ENCODE measurements at regions not wholly inside any gene's neighbourhood (a gene's known extent, or its start where the extent isn't known, plus 50 kb on each side); places are given as distances from the start of the nearest gene placed in this dataset.
"Not testable (repeated sequence)": the region's sequence is repeated elsewhere in the genome, so short reads cannot be mapped to it uniquely, and the experiment has no call there.

- no peak for DNase-seq (ENCODE audit: low read depth)
Measured at GRCh38 chr5:113652161-113652560, 138.7 kb downstream of the YTHDC2 start.

GRCh38 chr5:113654828-113655227 is 141.3 kb downstream of the YTHDC2 start:
- no peak for DNase-seq (ENCODE audit: low read depth)

GRCh38 chr5:113660206-113660605 is 146.7 kb downstream of the YTHDC2 start:
- no peak for DNase-seq (ENCODE audit: low read depth)

DNA sequence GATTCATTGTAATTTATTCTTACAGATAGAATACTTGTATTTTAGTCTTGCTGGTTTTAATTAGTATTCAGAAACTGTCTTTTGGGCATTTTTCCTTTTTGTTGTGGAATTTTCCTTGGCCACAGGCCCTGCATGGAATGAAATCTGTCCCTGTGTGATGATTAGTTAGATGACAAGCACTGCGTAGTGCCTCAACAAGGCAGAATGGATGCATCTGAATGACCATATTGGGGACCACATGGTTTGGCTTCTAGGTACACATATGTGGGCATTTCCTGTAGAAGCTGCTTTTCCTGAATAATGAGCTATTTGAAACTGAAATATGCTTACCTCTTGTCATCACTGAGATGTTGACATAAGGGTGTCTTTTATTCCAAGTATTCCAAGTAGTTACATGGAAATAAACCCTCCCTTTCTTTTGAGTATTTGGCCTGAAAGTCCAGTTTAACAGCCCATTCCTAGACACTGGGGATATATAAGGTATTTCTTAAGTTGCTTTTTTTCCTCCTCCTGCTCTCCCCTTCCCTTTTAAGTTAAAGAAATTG is 147.3 kb downstream of the YTHDC2 start:
- no peak for DNase-seq (ENCODE audit: low read depth)

DNA sequence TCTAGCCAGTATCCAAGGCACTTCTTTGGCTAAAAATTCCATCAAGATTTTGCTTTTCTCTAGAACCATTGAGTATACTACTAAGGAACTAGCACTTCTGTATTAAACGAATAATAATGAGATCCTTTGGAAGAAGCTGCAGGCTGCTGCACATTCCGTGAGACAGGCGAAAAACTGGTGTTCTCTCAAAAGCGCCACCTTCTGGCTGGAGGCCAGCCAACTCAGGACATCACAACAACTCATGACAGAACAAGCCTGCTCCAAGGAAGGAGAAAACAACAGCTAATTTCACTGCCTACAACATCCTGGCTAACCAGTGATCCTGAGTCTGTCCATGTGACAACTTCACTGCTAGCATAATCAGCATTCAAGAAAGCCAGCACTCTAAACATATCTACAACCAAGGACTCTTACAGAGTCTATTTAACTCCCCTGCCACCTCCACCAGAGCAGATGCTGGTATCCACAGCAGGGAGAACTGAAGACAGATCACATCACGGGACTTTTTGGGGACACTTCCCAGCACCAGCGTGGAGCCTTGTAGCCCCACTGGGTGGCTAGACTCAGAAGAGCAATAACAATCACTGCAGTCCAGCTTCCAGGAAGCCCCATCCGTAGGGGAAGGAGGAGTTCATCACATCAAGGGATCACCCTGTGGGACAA is 150.5 kb downstream of the YTHDC2 start:
- no peak for DNase-seq (ENCODE audit: low read depth)

- no peak for DNase-seq (ENCODE audit: low read depth)
Measured at GRCh38 chr5:113673041-113673440, 159.5 kb downstream of the YTHDC2 start.

GRCh38 chr5:113675166-113675565 is 161.7 kb downstream of the YTHDC2 start:
- DNase-seq (ENCODE audit: low read depth), result no peak

DNA sequence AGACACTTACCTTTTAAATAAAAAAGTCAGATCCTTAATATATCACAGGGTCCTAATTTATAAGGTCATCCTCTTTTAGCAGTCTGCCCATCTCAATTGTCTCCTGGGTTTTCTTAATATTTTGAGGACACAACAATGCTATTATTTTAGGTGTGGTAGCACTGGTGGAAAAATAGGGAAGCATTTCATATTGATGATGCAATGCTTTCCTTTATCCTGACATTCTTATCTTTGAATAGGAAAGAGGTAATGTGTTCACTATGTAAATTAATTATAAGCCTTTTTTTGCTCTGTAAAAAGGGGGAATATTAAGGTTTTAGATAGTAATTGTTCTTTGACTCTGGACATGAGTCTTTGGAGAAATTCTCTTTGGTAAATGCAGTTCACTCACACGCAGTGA is 164.7 kb downstream of the YTHDC2 start:
- DNase-seq (ENCODE audit: low read depth), result no peak

DNA sequence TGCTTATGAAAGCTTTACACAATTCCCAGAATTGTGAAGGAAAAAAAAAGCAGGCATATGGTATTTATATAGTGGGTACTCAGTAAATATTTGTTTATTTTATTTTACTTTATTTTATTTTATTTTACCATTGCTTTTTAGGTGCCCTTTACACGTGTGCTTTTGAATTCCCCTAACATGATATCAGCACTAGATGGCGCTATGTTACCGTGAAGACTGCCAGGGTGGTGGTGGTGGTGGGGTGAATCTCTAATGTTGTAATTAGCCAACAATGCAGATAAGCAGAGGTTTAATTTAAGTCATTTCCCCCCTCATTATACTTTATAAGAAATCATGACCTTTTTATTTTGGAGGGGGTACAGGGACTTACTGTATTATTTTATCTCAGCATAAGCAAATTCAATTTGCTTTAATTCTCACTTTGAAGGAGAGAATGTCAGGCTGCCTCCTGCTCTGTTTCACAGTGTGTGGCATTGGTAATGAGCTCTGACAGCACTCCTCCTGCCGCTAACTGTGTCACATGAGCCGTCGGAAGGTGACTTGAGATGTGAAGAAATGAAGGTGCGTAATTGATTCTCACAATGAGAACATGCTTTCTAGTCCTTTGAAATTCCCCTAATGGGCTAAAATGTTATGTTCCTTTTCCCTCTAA is 165.6 kb downstream of the YTHDC2 start:
- peak; percentile 31 for DNase-seq (ENCODE audit: low read depth)

DNA sequence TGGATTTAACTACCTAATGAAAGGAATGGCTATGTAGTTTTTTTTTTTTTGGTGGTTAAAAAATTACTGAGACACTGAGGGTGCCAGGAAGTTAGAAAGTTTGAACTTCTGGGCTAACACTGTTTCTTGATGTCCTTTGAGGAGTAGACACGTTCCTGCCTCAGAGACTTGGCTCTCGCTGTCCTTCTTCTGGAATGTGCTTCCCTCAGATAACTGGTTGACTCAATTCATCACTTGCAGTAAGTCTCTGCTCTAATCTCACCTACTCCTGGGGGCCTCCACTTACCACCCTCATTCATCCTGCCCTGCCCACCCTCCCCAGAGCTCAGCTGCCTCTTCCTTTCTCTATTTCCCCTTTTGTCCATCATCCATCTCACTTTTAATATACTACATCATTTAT is 167.0 kb downstream of the YTHDC2 start:
- no peak for DNase-seq (ENCODE audit: low read depth)

DNA sequence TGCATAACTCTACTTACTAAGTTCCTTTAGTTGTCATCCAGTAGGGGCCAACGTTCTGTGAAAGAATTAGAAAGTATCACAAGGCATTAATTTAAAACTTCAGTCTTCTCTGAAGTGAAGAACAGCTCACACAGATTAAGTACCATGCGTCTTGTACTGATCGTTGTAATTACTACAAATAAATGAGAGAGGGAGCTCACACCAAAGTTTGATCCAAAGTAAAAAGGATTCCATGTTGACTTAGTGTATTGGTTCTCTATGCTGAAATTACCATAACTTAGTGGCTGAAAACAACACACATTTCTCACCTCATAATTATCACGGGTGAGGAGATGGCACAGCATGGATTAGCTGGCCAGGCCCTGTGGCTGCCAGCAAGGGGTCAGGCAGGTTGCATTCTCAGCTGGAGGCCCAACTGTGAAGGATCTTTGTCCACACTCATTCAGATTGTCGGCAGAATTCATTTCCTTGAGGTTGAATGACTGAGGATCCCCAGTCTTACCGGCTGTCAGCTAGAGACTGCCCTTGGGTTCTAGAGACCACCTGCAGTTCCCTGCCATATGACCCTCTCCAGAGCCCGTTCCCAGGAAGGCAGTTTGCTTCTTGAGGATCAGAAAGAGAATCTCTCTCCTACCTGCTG is 169.1 kb downstream of the YTHDC2 start:
- no peak for DNase-seq (ENCODE audit: low read depth)

DNA sequence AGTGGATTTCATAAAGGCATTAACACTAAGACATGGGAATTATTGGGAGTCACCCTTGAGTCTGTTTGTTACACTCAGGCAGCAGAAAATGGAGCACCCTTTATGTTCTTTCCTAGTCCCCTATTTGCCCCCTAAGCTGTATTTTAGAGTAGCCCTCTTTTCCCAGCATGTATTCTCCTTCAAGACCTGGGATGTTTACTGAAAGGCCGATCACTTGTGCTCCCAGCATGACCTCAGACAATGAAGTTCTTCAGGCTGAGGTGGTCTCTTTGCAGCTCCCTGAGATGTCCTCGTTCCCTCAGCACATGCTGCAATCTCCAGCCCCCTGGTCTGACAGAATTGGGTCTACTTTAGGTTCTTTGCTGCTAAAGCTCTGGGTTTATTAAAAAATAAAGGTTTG is 169.7 kb downstream of the YTHDC2 start:
- no peak for DNase-seq (ENCODE audit: low read depth)

GRCh38 chr5:113686599-113686998 is 173.1 kb downstream of the YTHDC2 start:
- DNase-seq (ENCODE audit: low read depth), result no peak

- no peak for DNase-seq (ENCODE audit: low read depth)
Measured at GRCh38 chr5:113689647-113690046, 176.2 kb downstream of the YTHDC2 start.

- DNase-seq (ENCODE audit: low read depth), result no peak
Measured at GRCh38 chr5:113692466-113692865, 179.0 kb downstream of the YTHDC2 start.

DNA sequence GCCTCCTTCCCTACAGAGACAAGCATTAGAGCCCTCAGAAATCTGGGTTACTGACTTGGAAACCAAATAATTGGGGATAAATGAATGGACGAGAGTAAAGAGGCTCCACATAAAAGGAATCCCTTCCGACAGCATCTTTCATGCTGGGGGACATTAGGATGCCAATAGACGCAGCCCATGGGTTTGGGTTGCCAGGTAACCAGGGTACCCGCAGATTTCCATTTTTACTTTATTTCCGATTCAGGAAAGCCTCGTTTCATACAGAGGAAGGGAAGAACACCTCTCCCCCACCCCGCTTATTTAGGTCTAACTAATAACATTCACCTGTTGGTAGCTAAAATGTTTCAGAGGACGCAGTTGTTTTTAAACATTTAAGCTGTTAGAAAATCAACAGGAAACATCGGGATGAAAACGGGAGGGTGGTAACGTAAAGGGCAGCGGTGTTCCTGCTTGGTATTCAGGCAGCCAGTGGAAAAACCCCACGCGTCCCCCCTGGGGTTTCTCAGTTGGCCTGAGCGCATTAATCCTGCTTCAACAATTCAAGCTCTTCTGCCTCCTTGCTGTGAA is 179.5 kb downstream of the YTHDC2 start:
- DNase-seq (ENCODE audit: low read depth), result no peak

- DNase-seq (ENCODE audit: low read depth), result no peak
Measured at GRCh38 chr5:113693701-113694100, 180.2 kb downstream of the YTHDC2 start.

GRCh38 chr5:113694576-113694975 is 181.1 kb downstream of the YTHDC2 start:
- no peak for DNase-seq (ENCODE audit: low read depth)

DNA sequence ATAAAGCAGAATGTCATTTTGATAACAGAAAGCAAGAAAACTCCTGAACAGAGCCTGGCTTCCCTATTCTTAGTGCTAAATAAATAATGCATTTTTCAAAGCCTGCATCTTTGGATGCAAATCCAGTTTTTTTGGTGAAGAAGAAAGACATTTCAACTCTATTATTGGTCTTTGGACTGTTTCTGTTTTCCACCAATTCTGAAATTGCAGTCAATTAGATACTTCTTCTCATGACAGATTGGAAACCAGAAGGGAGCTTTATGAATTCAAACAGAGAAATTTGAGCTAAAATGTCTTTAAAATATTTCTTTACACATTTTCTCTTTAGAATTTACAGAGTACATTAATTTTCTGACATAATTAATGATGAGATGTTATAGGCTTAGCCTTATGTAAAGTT is 189.8 kb downstream of the YTHDC2 start:
- no peak for DNase-seq (ENCODE audit: low read depth)

DNA sequence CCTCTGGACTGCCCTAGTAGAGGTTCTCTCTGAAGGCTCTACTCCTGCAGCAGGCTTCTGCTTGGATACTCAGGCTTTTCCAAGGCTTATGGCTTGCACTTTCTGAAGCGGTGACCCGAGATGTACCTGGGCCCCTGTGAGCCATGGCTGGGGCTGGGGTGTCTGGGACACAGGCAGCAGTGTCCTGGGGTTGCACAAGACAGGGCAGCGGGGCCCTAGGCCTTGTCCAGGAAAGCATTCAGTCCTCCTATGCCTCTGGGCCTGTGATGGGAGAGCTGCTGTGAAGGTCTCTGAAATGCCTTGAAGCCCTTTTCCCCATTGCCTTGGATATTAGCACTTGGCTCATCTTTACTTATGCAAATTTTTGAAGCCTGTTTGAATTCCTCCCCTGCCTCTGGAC is 192.2 kb downstream of the YTHDC2 start:
- DNase-seq (ENCODE audit: low read depth), result no peak

DNA sequence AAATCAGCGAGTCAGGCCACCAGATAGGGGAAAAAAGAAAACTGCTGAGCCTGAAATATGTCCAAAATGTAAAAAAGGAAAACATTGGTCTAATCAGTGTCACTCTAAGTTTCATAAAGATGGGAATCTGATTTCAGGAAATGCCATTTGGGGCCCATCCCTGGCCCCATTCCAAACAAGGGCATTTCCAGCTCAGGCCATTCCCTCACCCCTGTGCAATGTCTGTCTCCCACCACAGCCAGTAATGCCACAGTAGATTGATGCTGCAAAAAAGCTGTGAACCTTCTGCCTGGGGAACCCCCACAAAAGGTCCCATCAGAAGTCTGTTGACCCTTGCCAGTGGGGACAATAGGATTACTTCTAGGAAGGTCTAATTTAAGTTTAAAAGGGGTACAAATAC is 199.6 kb downstream of the YTHDC2 start:
- DNase-seq (ENCODE audit: low read depth), result no peak

GRCh38 chr5:113715921-113716320 is 202.4 kb downstream of the YTHDC2 start:
- DNase-seq (ENCODE audit: low read depth), result not testable (repeated sequence)

DNA sequence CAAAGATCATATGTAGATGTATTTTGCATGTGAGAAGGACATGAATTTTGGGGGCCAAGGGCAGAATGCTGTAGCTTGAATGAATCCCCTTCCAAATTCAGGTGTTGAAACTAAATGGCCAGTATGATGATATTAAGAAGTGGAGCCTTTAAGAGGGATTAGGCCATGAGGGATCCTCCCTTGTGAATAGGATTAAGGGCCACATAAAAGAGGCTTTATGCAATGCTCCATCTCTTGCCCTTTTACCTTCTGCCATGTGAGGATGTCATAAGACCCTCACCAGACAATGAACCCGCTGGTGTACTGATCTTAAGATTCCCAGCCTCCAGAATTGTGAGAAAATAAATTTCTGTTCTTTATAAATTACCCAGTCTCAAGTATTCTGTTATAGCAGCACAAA is 206.1 kb downstream of the YTHDC2 start:
- no peak for DNase-seq (ENCODE audit: low read depth)
